ENCODE measurements at regions not wholly inside any gene's neighbourhood (a gene's known extent, or its start where the extent isn't known, plus 50 kb on each side); places are given as distances from the start of the nearest gene placed in this dataset.

DNA sequence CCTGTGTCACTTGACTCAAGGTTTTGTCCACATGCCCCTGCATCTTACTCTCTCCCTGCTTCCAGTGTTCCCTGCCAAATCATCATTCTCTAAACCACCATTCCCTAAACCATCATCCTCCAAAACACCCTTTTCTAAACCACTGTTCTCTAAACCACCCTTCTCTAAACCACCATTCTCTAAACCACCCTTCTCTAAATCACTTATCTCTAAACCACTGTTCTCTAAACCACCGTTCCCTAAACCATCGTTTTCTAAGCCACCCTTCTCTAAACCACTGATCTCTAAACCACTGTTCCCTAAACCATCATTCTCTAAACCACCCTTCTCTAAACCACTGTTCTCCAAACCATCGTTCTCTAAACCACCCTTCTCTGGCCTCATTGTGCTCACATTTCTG lies 142.1 kb downstream of the CXCL12 start:
- TF ChIP-seq, protein P1, sequence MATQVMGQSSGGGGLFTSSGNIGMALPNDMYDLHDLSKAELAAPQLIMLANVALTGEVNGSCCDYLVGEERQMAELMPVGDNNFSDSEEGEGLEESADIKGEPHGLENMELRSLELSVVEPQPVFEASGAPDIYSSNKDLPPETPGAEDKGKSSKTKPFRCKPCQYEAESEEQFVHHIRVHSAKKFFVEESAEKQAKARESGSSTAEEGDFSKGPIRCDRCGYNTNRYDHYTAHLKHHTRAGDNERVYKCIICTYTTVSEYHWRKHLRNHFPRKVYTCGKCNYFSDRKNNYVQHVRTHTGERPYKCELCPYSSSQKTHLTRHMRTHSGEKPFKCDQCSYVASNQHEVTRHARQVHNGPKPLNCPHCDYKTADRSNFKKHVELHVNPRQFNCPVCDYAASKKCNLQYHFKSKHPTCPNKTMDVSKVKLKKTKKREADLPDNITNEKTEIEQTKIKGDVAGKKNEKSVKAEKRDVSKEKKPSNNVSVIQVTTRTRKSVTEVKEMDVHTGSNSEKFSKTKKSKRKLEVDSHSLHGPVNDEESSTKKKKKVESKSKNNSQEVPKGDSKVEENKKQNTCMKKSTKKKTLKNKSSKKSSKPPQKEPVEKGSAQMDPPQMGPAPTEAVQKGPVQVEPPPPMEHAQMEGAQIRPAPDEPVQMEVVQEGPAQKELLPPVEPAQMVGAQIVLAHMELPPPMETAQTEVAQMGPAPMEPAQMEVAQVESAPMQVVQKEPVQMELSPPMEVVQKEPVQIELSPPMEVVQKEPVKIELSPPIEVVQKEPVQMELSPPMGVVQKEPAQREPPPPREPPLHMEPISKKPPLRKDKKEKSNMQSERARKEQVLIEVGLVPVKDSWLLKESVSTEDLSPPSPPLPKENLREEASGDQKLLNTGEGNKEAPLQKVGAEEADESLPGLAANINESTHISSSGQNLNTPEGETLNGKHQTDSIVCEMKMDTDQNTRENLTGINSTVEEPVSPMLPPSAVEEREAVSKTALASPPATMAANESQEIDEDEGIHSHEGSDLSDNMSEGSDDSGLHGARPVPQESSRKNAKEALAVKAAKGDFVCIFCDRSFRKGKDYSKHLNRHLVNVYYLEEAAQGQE (IDR thresholded peaks at IDR 0.05; ENCODE audit: insufficient read depth in 1 of 2, low read depth in 2 of 2, low read length in 2 of 2): no peak
- no peak for TF ChIP-seq SIN3A (IDR thresholded peaks at IDR 0.05; ENCODE audit: borderline replicate concordance, insufficient read depth, low read length)
- no peak for TF ChIP-seq POLR2AphosphoS5 (IDR thresholded peaks at IDR 0.05; ENCODE audit: low read depth, low read length)
- no peak for TF ChIP-seq FOXP2 (optimal IDR thresholded peaks at IDR 0.05; ENCODE audit: borderline replicate concordance, extremely low read depth, extremely low read length, insufficient read depth)
- TF ChIP-seq TAF1 (IDR thresholded peaks at IDR 0.05; ENCODE audit: borderline replicate concordance, insufficient read depth, low read length): no peak

- TF ChIP-seq TAF1 (IDR thresholded peaks at IDR 0.05; ENCODE audit: borderline replicate concordance, insufficient read depth, low read length) (no peak), POLR2AphosphoS5 (IDR thresholded peaks at IDR 0.05; ENCODE audit: low read depth, low read length) (no peak), SIN3A (IDR thresholded peaks at IDR 0.05; ENCODE audit: borderline replicate concordance, insufficient read depth, low read length) (no peak), FOXP2 (optimal IDR thresholded peaks at IDR 0.05; ENCODE audit: borderline replicate concordance, extremely low read depth, extremely low read length, insufficient read depth) (no peak)
- TF ChIP-seq, protein P1 (IDR thresholded peaks at IDR 0.05; ENCODE audit: insufficient read depth in 1 of 2, low read depth in 2 of 2, low read length in 2 of 2): no peak
Observed at GRCh38 chr10:44242091-44242490, 142.8 kb downstream of the CXCL12 start.

DNA sequence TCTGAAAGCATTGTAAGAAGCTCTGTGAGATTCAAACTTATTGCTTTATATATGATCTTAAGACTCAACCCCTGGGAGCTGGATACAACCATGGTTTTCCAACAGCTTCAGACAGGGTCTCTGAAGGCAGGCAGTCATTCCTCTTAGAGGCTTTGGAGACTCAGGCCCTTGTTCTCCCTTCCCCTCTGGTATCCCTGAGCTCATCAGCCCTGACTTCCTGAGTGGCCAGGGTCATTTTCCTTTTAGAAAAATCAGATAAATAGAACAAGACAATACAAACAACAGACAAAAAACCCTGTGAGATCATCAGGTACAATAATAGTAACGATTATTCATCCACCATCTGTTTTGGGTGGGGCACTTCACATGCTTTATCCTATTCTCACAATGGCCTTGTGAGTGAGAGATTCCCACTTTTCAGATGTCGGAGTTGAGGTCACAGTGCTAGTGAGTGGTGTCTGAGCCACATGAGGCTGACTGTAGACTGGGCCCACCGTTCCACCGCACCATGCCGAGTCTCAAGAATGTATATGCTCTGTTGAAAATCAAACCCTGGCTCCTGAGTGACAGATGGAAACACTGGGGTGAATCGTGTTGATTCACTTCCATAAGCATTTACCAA lies 144.2 kb downstream of the CXCL12 start:
- TF ChIP-seq POLR2AphosphoS5 (IDR thresholded peaks at IDR 0.05; ENCODE audit: low read depth, low read length) (no peak), FOXP2 (optimal IDR thresholded peaks at IDR 0.05; ENCODE audit: borderline replicate concordance, extremely low read depth, extremely low read length, insufficient read depth) (no peak)
- TF ChIP-seq, protein P1 (IDR thresholded peaks at IDR 0.05; ENCODE audit: insufficient read depth in 1 of 2, low read depth in 2 of 2, low read length in 2 of 2): no peak

DNA sequence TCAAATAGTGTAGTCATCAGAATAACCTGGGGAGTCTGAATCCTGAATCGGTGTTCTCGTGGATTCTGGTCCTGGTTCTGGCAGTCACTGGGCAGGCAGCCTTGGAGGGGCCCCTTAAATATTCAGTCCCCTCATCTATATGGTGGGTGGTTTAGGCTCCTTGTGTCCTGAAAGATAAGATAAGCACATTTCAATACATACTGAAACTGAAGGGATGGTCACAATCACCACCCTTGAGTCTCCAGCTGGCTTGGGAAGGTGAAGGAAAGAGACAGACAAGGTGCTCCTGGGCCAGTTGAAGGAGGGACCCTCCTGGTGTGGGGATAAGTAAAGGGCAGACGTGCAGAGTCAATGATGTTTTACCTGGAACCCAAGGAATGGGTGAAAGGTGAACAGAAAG lies 146.7 kb downstream of the CXCL12 start:
- TF ChIP-seq POLR2AphosphoS5 (IDR thresholded peaks at IDR 0.05; ENCODE audit: low read depth, low read length) (no peak), FOXP2 (optimal IDR thresholded peaks at IDR 0.05; ENCODE audit: borderline replicate concordance, extremely low read depth, extremely low read length, insufficient read depth) (no peak), SIN3A (IDR thresholded peaks at IDR 0.05; ENCODE audit: borderline replicate concordance, insufficient read depth, low read length) (no peak), TAF1 (IDR thresholded peaks at IDR 0.05; ENCODE audit: borderline replicate concordance, insufficient read depth, low read length) (no peak)
- TF ChIP-seq, protein P1 (IDR thresholded peaks at IDR 0.05; ENCODE audit: insufficient read depth in 1 of 2, low read depth in 2 of 2, low read length in 2 of 2): no peak
